ENCODE measurements at regions not wholly inside any gene's neighbourhood (a gene's known extent, or its start where the extent isn't known, plus 50 kb on each side); places are given as distances from the start of the nearest gene placed in this dataset.

- no peak for TF ChIP-seq CTCF (IDR thresholded peaks at IDR 0.05)
- Histone ChIP-seq H3K36me3 (ENCODE audit: control insufficient read depth, insufficient read depth, low read length) (no peaks in the 10 kb centered on the region), H3K27me3 (ENCODE audit: control insufficient read depth, insufficient read depth, low read length) (no peaks in the 10 kb centered on the region), H3K4me1 (no peaks in the 10 kb centered on the region), H3K4me3 (ENCODE audit: low read depth, low read length) (no peak overlapping the region), H3K79me2 (no peaks in the 10 kb centered on the region), H3K9me3 (ENCODE audit: control insufficient read depth, low read length) (no peaks in the 10 kb centered on the region), H2AFZ (no peak overlapping the region), H3K4me2 (ENCODE audit: low read length) (no peak overlapping the region), H3K27ac (no peak overlapping the region), H3K9ac (no peak overlapping the region)
Measured at GRCh38 chr14:76264384-76264783, 111.6 kb upstream of the ESRRB start.

DNA sequence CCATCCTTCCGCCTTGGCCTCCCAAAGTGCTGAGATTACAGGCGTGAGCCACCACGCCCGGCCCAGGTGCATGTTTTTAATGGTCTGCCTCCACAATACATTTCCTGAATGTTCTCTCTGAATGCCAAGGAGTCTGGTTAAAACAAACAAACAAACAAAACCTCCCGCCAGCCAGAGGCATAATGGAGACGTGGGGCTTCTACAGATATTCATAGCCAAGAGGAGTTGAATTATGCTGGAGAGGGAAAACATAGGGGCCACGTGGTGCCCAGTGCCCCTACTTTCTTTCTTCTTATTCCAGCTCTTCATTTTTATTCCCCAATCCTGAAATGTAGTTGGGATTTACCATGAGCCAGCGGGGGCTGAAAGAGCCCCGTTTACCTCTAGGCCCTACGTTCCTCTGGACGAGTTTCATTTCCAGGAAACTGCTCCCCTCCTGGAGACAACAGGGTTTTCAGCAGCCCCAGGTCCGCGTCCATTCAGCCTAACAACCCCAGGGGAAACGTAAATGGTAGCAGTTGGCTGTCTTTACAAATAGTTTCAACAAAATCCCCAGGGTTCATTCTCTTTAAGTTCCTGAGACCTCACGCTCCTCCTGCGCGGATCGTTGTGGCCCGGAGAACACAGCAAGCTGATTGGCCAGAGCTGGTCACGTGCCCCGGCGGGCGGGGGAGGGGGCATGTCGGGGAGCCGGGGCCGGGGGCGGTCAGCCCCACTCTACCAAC is 108.5 kb upstream of the ESRRB start:
- Histone ChIP-seq H3K4me3 (ENCODE audit: low read depth, low read length) (peak overlapping the region; percentile 58), H3K9me3 (ENCODE audit: control insufficient read depth, low read length) (no peaks in the 10 kb centered on the region), H3K79me2 (no peaks in the 10 kb centered on the region), H3K36me3 (ENCODE audit: control insufficient read depth, insufficient read depth, low read length) (no peaks in the 10 kb centered on the region), H3K4me2 (ENCODE audit: low read length) (peak overlapping the region; percentile 74), H2AFZ (peak overlapping the region; percentile 68), H3K9ac (no peak overlapping the region), H3K4me1 (no peaks in the 10 kb centered on the region), H3K27ac (no peak overlapping the region), H3K27me3 (ENCODE audit: control insufficient read depth, insufficient read depth, low read length) (no peaks in the 10 kb centered on the region)
- TF ChIP-seq CTCF (IDR thresholded peaks at IDR 0.05), result no peak

- Histone ChIP-seq H3K4me1 (no peaks in the 10 kb centered on the region), H3K9me3 (ENCODE audit: control insufficient read depth, low read length) (no peaks in the 10 kb centered on the region), H3K9ac (no peak overlapping the region), H3K4me3 (ENCODE audit: low read depth, low read length) (peak overlapping the region; percentile 58), H3K27me3 (ENCODE audit: control insufficient read depth, insufficient read depth, low read length) (no peaks in the 10 kb centered on the region), H2AFZ (peak overlapping the region; percentile 68), H3K79me2 (no peaks in the 10 kb centered on the region), H3K27ac (no peak overlapping the region), H3K4me2 (ENCODE audit: low read length) (peak overlapping the region; percentile 74), H3K36me3 (ENCODE audit: control insufficient read depth, insufficient read depth, low read length) (no peaks in the 10 kb centered on the region)
- TF ChIP-seq CTCF (IDR thresholded peaks at IDR 0.05), result no peak
Measured at GRCh38 chr14:76268047-76268431, 107.9 kb upstream of the ESRRB start.

DNA sequence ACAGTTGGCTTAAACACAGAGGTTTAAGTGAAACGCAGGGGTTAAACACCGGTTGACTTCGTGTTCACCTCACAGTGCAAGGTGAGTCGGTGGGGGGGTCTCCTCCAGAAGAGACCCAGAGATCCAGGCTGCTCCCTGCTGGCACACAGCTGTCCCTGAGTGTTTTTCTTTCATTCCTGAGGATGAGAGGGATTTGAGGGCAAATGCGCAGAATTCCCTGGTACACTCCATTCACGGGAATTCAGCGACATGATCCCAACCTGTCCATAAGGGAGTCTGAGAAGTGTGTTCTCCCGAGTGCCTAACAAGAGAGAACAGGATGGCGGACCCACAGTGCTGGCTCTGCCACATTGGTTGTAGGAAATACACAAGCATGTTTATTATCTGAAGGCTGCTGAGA is 107.2 kb upstream of the ESRRB start:
- Histone ChIP-seq H2AFZ (no peak overlapping the region), H3K27ac (no peak overlapping the region), H3K9ac (no peak overlapping the region), H3K27me3 (ENCODE audit: control insufficient read depth, insufficient read depth, low read length) (no peaks in the 10 kb centered on the region), H3K4me3 (ENCODE audit: low read depth, low read length) (no peak overlapping the region), H3K79me2 (no peaks in the 10 kb centered on the region), H3K4me1 (no peaks in the 10 kb centered on the region), H3K36me3 (ENCODE audit: control insufficient read depth, insufficient read depth, low read length) (no peaks in the 10 kb centered on the region), H3K4me2 (ENCODE audit: low read length) (no peak overlapping the region), H3K9me3 (ENCODE audit: control insufficient read depth, low read length) (no peaks in the 10 kb centered on the region)
- no peak for TF ChIP-seq CTCF (IDR thresholded peaks at IDR 0.05)

All from parathyroid adenoma (tissue), 2 donors.